ENCODE measurements at regions not wholly inside any gene's neighbourhood (a gene's known extent, or its start where the extent isn't known, plus 50 kb on each side); places are given as distances from the start of the nearest gene placed in this dataset.
A peak's percentile ranks its signal among the peaks of the same experiment; 100 is the strongest.
"Not testable (repeated sequence)": the region's sequence is repeated elsewhere in the genome, so short reads cannot be mapped to it uniquely, and the experiment has no call there.

- H3K27ac ChIP-seq, result no peak overlapping the region
- no peak overlapping the region for H3K4me3 ChIP-seq
- no peaks in the 10 kb centered on the region for H3K4me1 ChIP-seq
- no peak for DNase-seq (ENCODE audit: low spot score in 2 of 2)
- H3K27me3 ChIP-seq, result no peaks in the 10 kb centered on the region
- H3K9me3 ChIP-seq, result no peaks in the 10 kb centered on the region
- TF ChIP-seq EP300 (IDR thresholded peaks at IDR 0.05) (no peak), POLR2A (IDR thresholded peaks at IDR 0.05) (no peak), POLR2AphosphoS5 (IDR thresholded peaks at IDR 0.05) (no peak)
- TF ChIP-seq, protein P1, sequence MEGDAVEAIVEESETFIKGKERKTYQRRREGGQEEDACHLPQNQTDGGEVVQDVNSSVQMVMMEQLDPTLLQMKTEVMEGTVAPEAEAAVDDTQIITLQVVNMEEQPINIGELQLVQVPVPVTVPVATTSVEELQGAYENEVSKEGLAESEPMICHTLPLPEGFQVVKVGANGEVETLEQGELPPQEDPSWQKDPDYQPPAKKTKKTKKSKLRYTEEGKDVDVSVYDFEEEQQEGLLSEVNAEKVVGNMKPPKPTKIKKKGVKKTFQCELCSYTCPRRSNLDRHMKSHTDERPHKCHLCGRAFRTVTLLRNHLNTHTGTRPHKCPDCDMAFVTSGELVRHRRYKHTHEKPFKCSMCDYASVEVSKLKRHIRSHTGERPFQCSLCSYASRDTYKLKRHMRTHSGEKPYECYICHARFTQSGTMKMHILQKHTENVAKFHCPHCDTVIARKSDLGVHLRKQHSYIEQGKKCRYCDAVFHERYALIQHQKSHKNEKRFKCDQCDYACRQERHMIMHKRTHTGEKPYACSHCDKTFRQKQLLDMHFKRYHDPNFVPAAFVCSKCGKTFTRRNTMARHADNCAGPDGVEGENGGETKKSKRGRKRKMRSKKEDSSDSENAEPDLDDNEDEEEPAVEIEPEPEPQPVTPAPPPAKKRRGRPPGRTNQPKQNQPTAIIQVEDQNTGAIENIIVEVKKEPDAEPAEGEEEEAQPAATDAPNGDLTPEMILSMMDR (IDR thresholded peaks at IDR 0.05), result no peak
- H3K36me3 ChIP-seq, result no peaks in the 10 kb centered on the region
These were observed 274.4 kb upstream of the CHAC2 start for GRCh38 chr2:53493210-53493609.

DNA sequence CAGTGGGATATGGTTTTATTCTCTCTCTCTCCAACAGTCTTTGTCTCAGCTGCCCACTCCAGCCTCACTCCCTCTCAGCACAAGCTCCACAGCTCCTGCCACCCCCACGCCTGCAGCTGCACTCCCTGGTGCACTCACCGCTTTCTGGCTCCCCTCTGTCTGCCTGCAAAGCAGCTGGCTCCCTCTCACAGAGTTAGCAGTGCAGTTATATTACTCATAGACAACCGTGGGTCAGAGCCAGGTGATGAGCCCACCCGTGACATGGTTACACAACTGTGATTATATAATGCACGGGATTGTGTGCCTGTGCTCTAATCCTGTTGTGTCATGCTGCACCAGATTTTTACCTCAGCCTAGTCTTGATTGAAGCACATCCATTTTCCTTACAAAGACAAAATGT is 276.9 kb upstream of the CHAC2 start:
- Histone ChIP-seq H3K4me3 (no peak overlapping the region), H3K4me1 (no peaks in the 10 kb centered on the region), H3K27me3 (no peaks in the 10 kb centered on the region), H3K36me3 (no peaks in the 10 kb centered on the region), H3K9me3 (no peaks in the 10 kb centered on the region), H3K27ac (no peak overlapping the region)
- TF ChIP-seq, protein P1 (IDR thresholded peaks at IDR 0.05), result no peak
- TF ChIP-seq POLR2AphosphoS5 (IDR thresholded peaks at IDR 0.05) (peak in 2 of 3 donors; percentile 33 to 41), POLR2A (IDR thresholded peaks at IDR 0.05) (no peak), EP300 (IDR thresholded peaks at IDR 0.05) (no peak)
- WGBS, result 30% methylated on average over 5 of the region's 5 CpGs
- DNase-seq (ENCODE audit: low spot score in 2 of 2), result peak in 1 of 2 donors; percentile 73

DNA sequence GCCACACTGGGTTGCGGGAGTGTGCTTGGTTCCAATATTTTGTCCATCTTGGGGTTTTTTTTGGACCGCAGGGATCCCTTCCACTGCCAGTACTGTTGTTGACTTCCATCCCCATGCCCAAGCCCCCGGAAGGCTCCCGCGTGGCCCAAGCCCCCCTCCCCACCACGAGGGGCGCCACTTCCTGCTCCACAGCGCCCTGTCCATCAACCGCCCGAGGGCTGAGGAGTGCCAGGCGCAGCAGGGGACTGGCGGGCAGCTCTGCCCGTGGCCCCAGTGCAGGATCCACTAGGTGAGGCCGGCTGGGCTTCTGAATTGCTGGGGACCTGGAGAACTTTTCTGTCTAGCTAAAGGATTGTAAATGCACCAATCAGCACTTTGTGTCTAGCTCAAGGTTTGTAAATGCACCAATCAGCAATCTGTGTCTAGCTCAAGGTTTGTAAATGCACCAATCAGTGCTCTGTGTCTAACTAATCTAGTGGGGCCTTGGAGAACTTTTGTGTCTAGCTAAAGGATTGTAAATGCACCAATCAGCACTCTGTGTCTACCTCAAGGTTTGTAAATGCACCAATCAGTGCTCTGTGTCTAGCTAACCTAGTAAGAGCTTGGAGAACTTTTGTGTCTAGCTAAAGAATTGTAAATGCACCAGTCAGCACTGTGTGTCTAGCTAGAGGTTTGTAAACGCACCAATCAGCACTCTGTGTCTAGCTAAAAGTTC is 281.3 kb upstream of the CHAC2 start:
- H3K4me3 ChIP-seq, result not testable (repeated sequence)

DNA sequence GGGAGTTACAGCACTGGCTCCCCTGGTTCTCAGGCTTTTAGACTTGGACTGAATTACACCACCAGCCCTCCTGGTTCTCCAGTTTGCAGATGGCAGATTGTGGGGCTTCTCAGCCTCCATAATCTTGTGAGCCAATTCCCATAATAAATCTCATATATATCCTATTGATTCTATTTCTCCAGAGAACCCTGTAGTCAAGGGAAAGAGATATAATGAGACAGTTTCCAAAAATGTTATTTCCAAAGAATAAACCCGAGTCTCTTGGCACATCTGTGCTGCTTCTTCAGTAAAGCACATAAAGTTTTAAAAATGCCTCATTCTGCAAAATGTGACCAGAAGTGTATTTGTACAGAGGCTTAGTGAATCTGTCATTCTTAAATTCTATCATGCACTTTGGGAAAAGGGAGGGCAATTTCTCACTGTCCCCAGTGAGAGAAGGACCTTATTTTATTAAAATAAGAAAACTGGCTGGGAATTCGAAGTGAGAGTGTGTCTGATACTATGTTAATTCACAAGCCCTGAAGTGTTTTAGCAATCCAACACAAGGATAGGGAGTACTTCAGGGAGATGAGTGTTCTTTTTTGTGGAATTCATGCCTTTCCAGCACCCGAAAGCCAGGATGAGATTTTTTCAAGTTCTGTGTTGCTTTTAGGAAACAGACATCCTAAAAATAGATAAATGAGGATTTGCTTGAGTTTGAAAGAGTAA is 282.4 kb upstream of the CHAC2 start:
- WGBS, result 57% methylated on average over 3 of the region's 3 CpGs

More for the DNA sequence above, 281.3 kb upstream of the CHAC2 start:
- not testable (repeated sequence) for H3K36me3 ChIP-seq; H3K27me3 ChIP-seq; H3K4me1 ChIP-seq; H3K27ac ChIP-seq; H3K9me3 ChIP-seq; DNase-seq (ENCODE audit: low spot score in 2 of 2)
- 94% methylated on average over 6 of the region's 15 CpGs for WGBS

DNA sequence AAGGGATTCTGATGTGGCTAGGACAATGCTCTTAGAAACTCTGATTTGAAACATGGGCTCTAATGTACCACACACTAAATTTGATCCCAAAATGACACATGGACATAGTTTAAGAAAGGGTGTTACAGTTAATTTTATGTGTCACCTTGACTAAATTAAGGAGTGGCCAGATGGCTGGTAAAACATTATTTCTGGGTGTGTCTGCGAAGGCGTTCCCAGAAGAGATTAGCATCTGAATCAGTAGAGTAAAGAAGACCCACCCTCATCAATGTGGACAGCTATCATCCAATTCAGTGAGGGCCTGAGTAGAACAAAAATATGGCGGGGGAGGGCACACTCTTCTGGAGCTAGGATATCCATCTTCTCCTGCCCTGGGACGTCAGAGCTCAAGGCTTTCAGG is 283.1 kb upstream of the CHAC2 start:
- H3K27ac ChIP-seq, result no peak overlapping the region
- no peak for DNase-seq (ENCODE audit: low spot score in 2 of 2)
- TF ChIP-seq, protein P1 (IDR thresholded peaks at IDR 0.05), result no peak
- no peak for TF ChIP-seq POLR2A (IDR thresholded peaks at IDR 0.05)
- no peak for TF ChIP-seq EP300 (IDR thresholded peaks at IDR 0.05)
- no peak for TF ChIP-seq POLR2AphosphoS5 (IDR thresholded peaks at IDR 0.05)
- H3K4me3 ChIP-seq, result no peak overlapping the region
- no peaks in the 10 kb centered on the region for H3K27me3 ChIP-seq
- 90% methylated on average over 4 of the region's 4 CpGs for whole genome bisulfite sequencing
- H3K4me1 ChIP-seq, result no peaks in the 10 kb centered on the region
- H3K36me3 ChIP-seq, result no peaks in the 10 kb centered on the region
- no peaks in the 10 kb centered on the region for H3K9me3 ChIP-seq

More for the DNA sequence above, 282.4 kb upstream of the CHAC2 start:
- H3K27me3 ChIP-seq, result no peaks in the 10 kb centered on the region
- TF ChIP-seq POLR2AphosphoS5 (IDR thresholded peaks at IDR 0.05) (no peak), EP300 (IDR thresholded peaks at IDR 0.05) (no peak)
- TF ChIP-seq, protein P1 (IDR thresholded peaks at IDR 0.05), result no peak
- H3K4me1 ChIP-seq, result no peaks in the 10 kb centered on the region
- H3K9me3 ChIP-seq, result no peaks in the 10 kb centered on the region
- H3K36me3 ChIP-seq, result no peaks in the 10 kb centered on the region
- H3K27ac ChIP-seq, result no peak overlapping the region
- no peak overlapping the region for H3K4me3 ChIP-seq
- no peak for DNase-seq (ENCODE audit: low spot score in 2 of 2)

All from suprapubic skin (tissue), 4 donors.